Ascending aorta (tissue), 2 donors: ENCODE measurements at regions not wholly inside any gene's neighbourhood (a gene's known extent, or its start where the extent isn't known, plus 50 kb on each side); places are given as distances from the start of the nearest gene placed in this dataset.

Experiments
- DNase-seq, 2 donors: peaks; one replicate each; pipeline ENCODE4 v3.0.0-alpha.2; 2019; ENCODE audit warnings: low spot score in 2 of 2
- H3K27ac ChIP-seq, 2 donors: fragments of 200-600 bp; sonication (generic); one replicate each; pipeline ENCODE4 v1.5.1; 2016 to 2017; ENCODE audit warnings: mild to moderate bottlenecking in 1 of 2
- H3K27me3 ChIP-seq: fragments of 200-600 bp; sonication (generic); one replicate; pipeline ENCODE4 v1.5.1; 2017
- H3K36me3 ChIP-seq, 2 donors: fragments of 200-600 bp; sonication (generic); one replicate each; pipeline ENCODE4 v1.5.1; 2016
- H3K4me1 ChIP-seq, 2 donors: fragments of 200-600 bp; sonication (generic); one replicate each; pipeline ENCODE4 v1.5.1; 2016 to 2017; ENCODE audit warnings: mild to moderate bottlenecking in 1 of 2
- H3K4me3 ChIP-seq, 2 donors: fragments of 200-600 bp; sonication (generic); one replicate each; pipeline ENCODE4 v1.5.1; 2016 to 2017; ENCODE audit warnings: mild to moderate bottlenecking in 1 of 2
- H3K9me3 ChIP-seq, 2 donors: fragments of 200-600 bp; sonication (generic); one replicate each; pipeline ENCODE4 v1.5.1; 2016
- CTCF ChIP-seq, 3 experiments: fragments of 200-600 bp in 2 of 3; fragments of 450-650 bp in 1 of 3; sonication (generic) in 2 of 3; IDR thresholded peaks; one replicate each; pipeline ENCODE4 v1.5.1; 2016 to 2019; ENCODE audit warnings: antibody characterized with exemption in 3 of 3, mild to moderate bottlenecking in 1 of 3, moderate library complexity in 1 of 3
- intact Hi-C: fragments of 100-400 bp; cut with DNase I; formaldehyde crosslinking; loops from one replicate; pipeline ENCODE4 v1.15.1; 2023

GRCh38 chr4:127120441-127121090 is 512.2 kb upstream of the INTU start:
- Histone ChIP-seq H3K9me3 (no peaks in the 10 kb centered on the region), H3K36me3 (no peaks in the 10 kb centered on the region), H3K4me3 (no peak overlapping the region), H3K27ac (no peak overlapping the region), H3K27me3 (no peaks in the 10 kb centered on the region), H3K4me1 (no peaks in the 10 kb centered on the region)
- no peak for TF ChIP-seq CTCF (IDR thresholded peaks at IDR 0.05)
- intact Hi-C loops: no loop called here
- DNase-seq: no peak

- Histone ChIP-seq H3K27me3 (no peaks in the 10 kb centered on the region), H3K9me3 (no peaks in the 10 kb centered on the region), H3K4me1 (no peaks in the 10 kb centered on the region), H3K27ac (no peak overlapping the region), H3K4me3 (no peak overlapping the region), H3K36me3 (no peaks in the 10 kb centered on the region)
- no peak for DNase-seq
- intact Hi-C loops: no loop called here
- no peak for TF ChIP-seq CTCF (IDR thresholded peaks at IDR 0.05)
These were observed 507.8 kb upstream of the INTU start for GRCh38 chr4:127124919-127125318.

- Histone ChIP-seq H3K36me3 (no peaks in the 10 kb centered on the region), H3K27me3 (no peaks in the 10 kb centered on the region), H3K9me3 (no peaks in the 10 kb centered on the region), H3K4me3 (no peak overlapping the region), H3K4me1 (no peaks in the 10 kb centered on the region), H3K27ac (no peak overlapping the region)
- DNase-seq: no peak
- no peak for TF ChIP-seq CTCF (IDR thresholded peaks at IDR 0.05)
- intact Hi-C loops: no loop called here
These were observed 506.0 kb upstream of the INTU start for GRCh38 chr4:127126718-127127117.

GRCh38 chr4:127131527-127131926 is 501.2 kb upstream of the INTU start:
- no peaks in the 10 kb centered on the region for H3K27me3 ChIP-seq
- TF ChIP-seq CTCF (IDR thresholded peaks at IDR 0.05): no peak
- no peaks in the 10 kb centered on the region for H3K9me3 ChIP-seq
- no peak overlapping the region for H3K4me3 ChIP-seq
- H3K4me1 ChIP-seq: no peaks in the 10 kb centered on the region
- intact Hi-C loops: no loop called here
- H3K36me3 ChIP-seq: no peaks in the 10 kb centered on the region
- no peak for DNase-seq
- no peak overlapping the region for H3K27ac ChIP-seq

GRCh38 chr4:127134490-127134889 is 498.3 kb upstream of the INTU start:
- Histone ChIP-seq H3K4me1 (no peaks in the 10 kb centered on the region), H3K9me3 (no peaks in the 10 kb centered on the region), H3K27me3 (no peaks in the 10 kb centered on the region), H3K36me3 (no peaks in the 10 kb centered on the region), H3K27ac (no peak overlapping the region), H3K4me3 (no peak overlapping the region)
- no peak for TF ChIP-seq CTCF (IDR thresholded peaks at IDR 0.05)
- intact Hi-C loops: no loop called here
- DNase-seq: no peak

- H3K27ac ChIP-seq: no peak overlapping the region
- intact Hi-C loops: no loop called here
- H3K27me3 ChIP-seq: no peaks in the 10 kb centered on the region
- no peak overlapping the region for H3K4me3 ChIP-seq
- peaks cover 0 to 6% of the 10 kb centered on the region in 2 donors for H3K4me1 ChIP-seq
- no peaks in the 10 kb centered on the region for H3K36me3 ChIP-seq
- no peaks in the 10 kb centered on the region for H3K9me3 ChIP-seq
- TF ChIP-seq CTCF (IDR thresholded peaks at IDR 0.05): no peak
- no peak for DNase-seq
These were observed 494.2 kb upstream of the INTU start for GRCh38 chr4:127138586-127138985.
